ENCODE measurements at regions not wholly inside any gene's neighbourhood (a gene's known extent, or its start where the extent isn't known, plus 50 kb on each side); places are given as distances from the start of the nearest gene placed in this dataset.
"Not testable (repeated sequence)": the region's sequence is repeated elsewhere in the genome, so short reads cannot be mapped to it uniquely, and the experiment has no call there.

- Histone ChIP-seq H3K4me2 (ENCODE audit: low read length) (no peak overlapping the region), H3K9me3 (ENCODE audit: insufficient read depth, low read length) (no peaks in the 10 kb centered on the region), H3K9ac (ENCODE audit: low read length) (no peak overlapping the region), H3K4me3 (ENCODE audit: low read length) (no peak overlapping the region), H3K4me1 (ENCODE audit: low read length) (peaks cover 12% of the 10 kb centered on the region), H4K20me1 (ENCODE audit: insufficient read depth, low read length) (no peaks in the 10 kb centered on the region), H3K27ac (ENCODE audit: low read length) (no peak overlapping the region), H2AFZ (ENCODE audit: low read depth, low read length) (no peak overlapping the region), H3K27me3 (ENCODE audit: low read depth, low read length) (0 out of 2 replicates have a peak, but pooled peaks cover 10% of the 10 kb centered on the region), H3K36me3 (replicated peaks; ENCODE audit: low read depth, low read length) (no peaks in the 10 kb centered on the region), H3K79me2 (ENCODE audit: low read length) (no peaks in the 10 kb centered on the region)
- TF ChIP-seq CTCF (IDR thresholded peaks at IDR 0.05; ENCODE audit: low read depth, low read length), result no peak
- TF ChIP-seq EZH2phosphoT487 (IDR thresholded peaks at IDR 0.05; ENCODE audit: low read depth), result no peak
Observed at GRCh38 chr12:75739912-75740311, 228.5 kb upstream of the KRR1 start.

DNA sequence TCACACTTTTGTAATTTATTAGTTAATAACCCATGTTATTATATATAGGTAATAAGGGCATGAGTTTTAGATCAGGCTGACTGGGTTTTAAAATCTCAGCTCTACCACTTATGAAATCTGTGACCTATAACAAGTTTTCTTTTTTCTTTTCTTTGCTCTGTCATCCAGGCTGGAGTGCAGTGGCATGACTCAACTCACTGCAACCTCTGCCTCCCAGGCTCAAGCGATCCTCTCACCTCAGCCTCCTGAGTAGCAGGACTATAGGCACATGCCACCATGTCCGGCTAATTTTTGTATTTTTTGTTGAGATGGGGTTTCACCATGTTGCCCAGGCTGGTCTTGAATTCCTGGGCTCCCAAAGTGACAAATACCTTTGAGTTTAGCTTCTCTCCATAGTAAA, 227.7 kb upstream of the KRR1 start:
- not testable (repeated sequence) for H3K4me3 ChIP-seq (ENCODE audit: low read length)

GRCh38 chr12:75738486-75738885, 227.1 kb upstream of the KRR1 start:
- H3K27ac ChIP-seq (ENCODE audit: low read length), result no peak overlapping the region
- H2AFZ ChIP-seq (ENCODE audit: low read depth, low read length), result no peak overlapping the region
- H3K4me1 ChIP-seq (ENCODE audit: low read length), result peaks cover 12% of the 10 kb centered on the region
- peak overlapping the region; percentile 41 for H3K4me2 ChIP-seq (ENCODE audit: low read length)
- H3K9me3 ChIP-seq (ENCODE audit: insufficient read depth, low read length), result no peaks in the 10 kb centered on the region
- H3K27me3 ChIP-seq (ENCODE audit: low read depth, low read length), result 0 out of 2 replicates have a peak, but pooled peaks cover 6% of the 10 kb centered on the region
- no peak overlapping the region for H3K9ac ChIP-seq (ENCODE audit: low read length)
- TF ChIP-seq CTCF (IDR thresholded peaks at IDR 0.05; ENCODE audit: low read depth, low read length) (no peak), EZH2phosphoT487 (IDR thresholded peaks at IDR 0.05; ENCODE audit: low read depth) (no peak)
- H3K36me3 ChIP-seq (replicated peaks; ENCODE audit: low read depth, low read length), result no peaks in the 10 kb centered on the region
- no peaks in the 10 kb centered on the region for H4K20me1 ChIP-seq (ENCODE audit: insufficient read depth, low read length)
- no peak overlapping the region for H3K4me3 ChIP-seq (ENCODE audit: low read length)
- H3K79me2 ChIP-seq (ENCODE audit: low read length), result no peaks in the 10 kb centered on the region

More for the DNA sequence above, 227.7 kb upstream of the KRR1 start:
- peaks cover 12% of the 10 kb centered on the region for H3K4me1 ChIP-seq (ENCODE audit: low read length)
- H3K9me3 ChIP-seq (ENCODE audit: insufficient read depth, low read length); H3K4me2 ChIP-seq (ENCODE audit: low read length); H3K79me2 ChIP-seq (ENCODE audit: low read length); H3K9ac ChIP-seq (ENCODE audit: low read length); H4K20me1 ChIP-seq (ENCODE audit: insufficient read depth, low read length); H3K27ac ChIP-seq (ENCODE audit: low read length); H3K27me3 ChIP-seq (ENCODE audit: low read depth, low read length); H3K36me3 ChIP-seq (replicated peaks; ENCODE audit: low read depth, low read length); H2AFZ ChIP-seq (ENCODE audit: low read depth, low read length): not testable (repeated sequence)

DNA sequence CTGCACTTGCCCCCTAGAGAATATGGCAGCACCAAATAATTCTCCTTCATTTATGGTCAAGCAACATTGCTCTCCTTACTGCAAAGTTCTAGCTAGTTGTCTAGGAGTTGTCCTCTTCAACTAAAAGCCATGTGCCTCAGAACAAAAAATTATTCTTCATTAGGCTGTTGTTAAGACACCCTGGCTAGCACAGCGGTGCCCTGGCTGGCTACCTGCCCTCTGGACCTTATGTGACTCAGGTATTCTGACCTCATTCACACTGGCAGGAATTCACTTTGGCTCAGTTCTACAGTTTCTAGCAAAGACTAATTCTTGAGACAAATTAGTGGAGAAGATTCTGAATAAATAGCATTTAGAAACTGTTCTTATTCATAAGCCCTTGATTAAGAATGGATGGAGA, 224.4 kb upstream of the KRR1 start:
- 0 out of 2 replicates have a peak, but pooled peaks cover 6% of the 10 kb centered on the region for H3K27me3 ChIP-seq (ENCODE audit: low read depth, low read length)
- no peak overlapping the region for H3K27ac ChIP-seq (ENCODE audit: low read length)
- no peaks in the 10 kb centered on the region for H3K36me3 ChIP-seq (replicated peaks; ENCODE audit: low read depth, low read length)
- no peak overlapping the region for H3K4me2 ChIP-seq (ENCODE audit: low read length)
- H3K9ac ChIP-seq (ENCODE audit: low read length), result no peak overlapping the region
- peaks cover 12% of the 10 kb centered on the region for H3K4me1 ChIP-seq (ENCODE audit: low read length)
- H4K20me1 ChIP-seq (ENCODE audit: insufficient read depth, low read length), result no peaks in the 10 kb centered on the region
- H3K9me3 ChIP-seq (ENCODE audit: insufficient read depth, low read length), result no peaks in the 10 kb centered on the region
- no peak overlapping the region for H2AFZ ChIP-seq (ENCODE audit: low read depth, low read length)
- TF ChIP-seq CTCF (IDR thresholded peaks at IDR 0.05; ENCODE audit: low read depth, low read length) (no peak), EZH2phosphoT487 (IDR thresholded peaks at IDR 0.05; ENCODE audit: low read depth) (no peak)
- H3K4me3 ChIP-seq (ENCODE audit: low read length), result no peak overlapping the region
- H3K79me2 ChIP-seq (ENCODE audit: low read length), result no peaks in the 10 kb centered on the region

GRCh38 chr12:75728826-75729225, 217.4 kb upstream of the KRR1 start:
- Histone ChIP-seq H3K27me3 (ENCODE audit: low read depth, low read length) (no peaks in the 10 kb centered on the region), H3K4me3 (ENCODE audit: low read length) (no peak overlapping the region), H3K79me2 (ENCODE audit: low read length) (no peaks in the 10 kb centered on the region), H4K20me1 (ENCODE audit: insufficient read depth, low read length) (no peaks in the 10 kb centered on the region), H3K36me3 (replicated peaks; ENCODE audit: low read depth, low read length) (no peaks in the 10 kb centered on the region), H3K4me2 (ENCODE audit: low read length) (no peak overlapping the region), H3K9ac (ENCODE audit: low read length) (no peak overlapping the region), H3K4me1 (ENCODE audit: low read length) (no peaks in the 10 kb centered on the region), H3K9me3 (ENCODE audit: insufficient read depth, low read length) (no peaks in the 10 kb centered on the region), H2AFZ (ENCODE audit: low read depth, low read length) (no peak overlapping the region), H3K27ac (ENCODE audit: low read length) (no peak overlapping the region)
- no peak for TF ChIP-seq EZH2phosphoT487 (IDR thresholded peaks at IDR 0.05; ENCODE audit: low read depth)
- TF ChIP-seq CTCF (IDR thresholded peaks at IDR 0.05; ENCODE audit: low read depth, low read length), result no peak
